ENCODE measurements at regions not wholly inside any gene's neighbourhood (a gene's known extent, or its start where the extent isn't known, plus 50 kb on each side); places are given as distances from the start of the nearest gene placed in this dataset.

- no peak overlapping the region for H3K4me3 ChIP-seq (ENCODE audit: insufficient read depth, low read depth, low read length)
- no peak for DNase-seq (ENCODE audit: low read depth)
Observed at GRCh38 chr3:118705487-118706219, 329.0 kb downstream of the IGSF11 start.

GRCh38 chr3:118707991-118708390, 326.7 kb downstream of the IGSF11 start:
- H3K27ac Mint-ChIP-seq (ENCODE audit: unreplicated experiment) = no peak overlapping the region
- no peak overlapping the region for H3K4me2 ChIP-seq (ENCODE audit: low read length)
- H3K4me1 ChIP-seq (ENCODE audit: insufficient read depth, low read length) = no peaks in the 10 kb centered on the region
- no peak for DNase-seq (ENCODE audit: low read depth)
- no peak overlapping the region for H2AFZ ChIP-seq (ENCODE audit: low read depth, low read length)
- H3K36me3 Mint-ChIP-seq (ENCODE audit: low read depth, unreplicated experiment) = no peaks in the 10 kb centered on the region
- H3K27ac ChIP-seq (ENCODE audit: low read depth, low read length) = no peak overlapping the region
- H3K9ac ChIP-seq (ENCODE audit: low read length) = no peak overlapping the region
- no peak overlapping the region for H3K4me3 ChIP-seq (ENCODE audit: insufficient read depth, low read depth, low read length)
- no peaks in the 10 kb centered on the region for H3K27me3 ChIP-seq (ENCODE audit: insufficient read depth, low read length)
- H3K4me3 Mint-ChIP-seq (ENCODE audit: unreplicated experiment) = no peak overlapping the region
- H3K9me3 ChIP-seq (ENCODE audit: insufficient read depth, low read depth, low read length) = no peaks in the 10 kb centered on the region
- no peaks in the 10 kb centered on the region for H4K20me1 ChIP-seq (ENCODE audit: insufficient read depth, low read length)
- H3K79me2 ChIP-seq (ENCODE audit: insufficient read depth, low read length) = no peaks in the 10 kb centered on the region
- peaks cover 14% of the 10 kb centered on the region for H3K27me3 Mint-ChIP-seq (ENCODE audit: low read depth, unreplicated experiment)
- TF ChIP-seq EZH2 (IDR thresholded peaks at IDR 0.05; ENCODE audit: insufficient read depth, low read length) (no peak), CTCF (IDR thresholded peaks at IDR 0.05; ENCODE audit: insufficient read depth, low read depth, low read length) (no peak)
- FAIRE-seq = no peak
- H3K36me3 ChIP-seq (ENCODE audit: insufficient read depth, low read length) = no peaks in the 10 kb centered on the region
- no peaks in the 10 kb centered on the region for H3K4me1 Mint-ChIP-seq (ENCODE audit: low read depth, unreplicated experiment)
- no peaks in the 10 kb centered on the region for H3K9me3 Mint-ChIP-seq (ENCODE audit: unreplicated experiment)

More at GRCh38 chr3:118705487-118706219, 329.0 kb downstream of the IGSF11 start:
- Mint-ChIP-seq H3K4me1 (ENCODE audit: low read depth, unreplicated experiment) (no peaks in the 10 kb centered on the region), H3K27ac (ENCODE audit: unreplicated experiment) (no peak overlapping the region), H3K27me3 (ENCODE audit: low read depth, unreplicated experiment) (peaks cover 14% of the 10 kb centered on the region), H3K4me3 (ENCODE audit: unreplicated experiment) (no peak overlapping the region), H3K9me3 (ENCODE audit: unreplicated experiment) (no peaks in the 10 kb centered on the region), H3K36me3 (ENCODE audit: low read depth, unreplicated experiment) (no peaks in the 10 kb centered on the region)
- Histone ChIP-seq H3K4me1 (ENCODE audit: insufficient read depth, low read length) (no peaks in the 10 kb centered on the region), H3K9ac (ENCODE audit: low read length) (no peak overlapping the region), H2AFZ (ENCODE audit: low read depth, low read length) (no peak overlapping the region), H3K4me2 (ENCODE audit: low read length) (no peak overlapping the region), H3K79me2 (ENCODE audit: insufficient read depth, low read length) (no peaks in the 10 kb centered on the region), H3K27me3 (ENCODE audit: insufficient read depth, low read length) (no peaks in the 10 kb centered on the region), H4K20me1 (ENCODE audit: insufficient read depth, low read length) (no peaks in the 10 kb centered on the region), H3K27ac (ENCODE audit: low read depth, low read length) (no peak overlapping the region), H3K36me3 (ENCODE audit: insufficient read depth, low read length) (no peaks in the 10 kb centered on the region), H3K9me3 (ENCODE audit: insufficient read depth, low read depth, low read length) (no peaks in the 10 kb centered on the region)
- FAIRE-seq = no peak
- TF ChIP-seq EZH2 (IDR thresholded peaks at IDR 0.05; ENCODE audit: insufficient read depth, low read length) (no peak), CTCF (IDR thresholded peaks at IDR 0.05; ENCODE audit: insufficient read depth, low read depth, low read length) (no peak)

GRCh38 chr3:118710532-118710931, 324.1 kb downstream of the IGSF11 start:
- Histone ChIP-seq H3K4me3 (ENCODE audit: insufficient read depth, low read depth, low read length) (no peak overlapping the region), H3K9ac (ENCODE audit: low read length) (no peak overlapping the region), H3K27me3 (ENCODE audit: insufficient read depth, low read length) (no peaks in the 10 kb centered on the region), H3K79me2 (ENCODE audit: insufficient read depth, low read length) (no peaks in the 10 kb centered on the region), H3K9me3 (ENCODE audit: insufficient read depth, low read depth, low read length) (no peaks in the 10 kb centered on the region), H3K36me3 (ENCODE audit: insufficient read depth, low read length) (no peaks in the 10 kb centered on the region), H3K4me2 (ENCODE audit: low read length) (no peak overlapping the region), H3K4me1 (ENCODE audit: insufficient read depth, low read length) (no peaks in the 10 kb centered on the region), H2AFZ (ENCODE audit: low read depth, low read length) (no peak overlapping the region), H3K27ac (ENCODE audit: low read depth, low read length) (no peak overlapping the region), H4K20me1 (ENCODE audit: insufficient read depth, low read length) (no peaks in the 10 kb centered on the region)
- Mint-ChIP-seq H3K9me3 (ENCODE audit: unreplicated experiment) (no peaks in the 10 kb centered on the region), H3K27me3 (ENCODE audit: low read depth, unreplicated experiment) (peaks cover 7% of the 10 kb centered on the region), H3K4me3 (ENCODE audit: unreplicated experiment) (no peak overlapping the region), H3K36me3 (ENCODE audit: low read depth, unreplicated experiment) (no peaks in the 10 kb centered on the region), H3K27ac (ENCODE audit: unreplicated experiment) (no peak overlapping the region), H3K4me1 (ENCODE audit: low read depth, unreplicated experiment) (no peaks in the 10 kb centered on the region)
- FAIRE-seq (no peak), DNase-seq (ENCODE audit: low read depth) (no peak)
- no peak for TF ChIP-seq CTCF (IDR thresholded peaks at IDR 0.05; ENCODE audit: insufficient read depth, low read depth, low read length)

Measured in astrocyte (in vitro differentiated cells and primary cell).